Loucy (cell line): ENCODE measurements at regions not wholly inside any gene's neighbourhood (a gene's known extent, or its start where the extent isn't known, plus 50 kb on each side); places are given as distances from the start of the nearest gene placed in this dataset.

ENCODE experiments used
- H2AFZ ChIP-seq: fragments of 200-600 bp; sonication (generic); 2 replicates; pipeline ENCODE4 v1.6.0; 2016; ENCODE audit warnings: antibody characterized with exemption, mild to moderate bottlenecking, low read length, moderate library complexity
- H3F3A ChIP-seq: fragments of 200-600 bp; 2 replicates; pipeline ENCODE4 v1.6.0; 2016; ENCODE audit warnings: antibody characterized with exemption, low read depth, mild to moderate bottlenecking
- H3K27me3 ChIP-seq: fragments of 200-600 bp; sonication (generic); 2 replicates; pipeline ENCODE4 v1.6.1; 2014; ENCODE audit warnings: low read length, mild to moderate bottlenecking; ENCODE audit not compliant: insufficient read depth, poor library complexity, severe bottlenecking
- H3K36me3 ChIP-seq: fragments of 200-600 bp; sonication (generic); 2 replicates; pipeline ENCODE4 v1.6.1; 2016; ENCODE audit warnings: low read length; ENCODE audit not compliant: insufficient read depth
- H3K4me1 ChIP-seq: fragments of 200-600 bp; sonication (generic); 2 replicates; pipeline ENCODE4 v1.5.1; 2014; ENCODE audit warnings: low read length, mild to moderate bottlenecking; ENCODE audit not compliant: insufficient read depth, poor library complexity, severe bottlenecking
- H3K4me2 ChIP-seq: fragments of 200-600 bp; sonication (generic); 2 replicates; pipeline ENCODE4 v1.6.0; 2014; ENCODE audit warnings: antibody characterized with exemption, low read length, low read depth, mild to moderate bottlenecking; ENCODE audit not compliant: poor library complexity, severe bottlenecking
- H3K4me3 ChIP-seq: fragments of 200-600 bp; sonication (generic); 2 replicates; pipeline ENCODE4 v1.5.1; 2014; ENCODE audit warnings: low read length, mild to moderate bottlenecking, mixed read lengths; ENCODE audit not compliant: poor library complexity, severe bottlenecking
- H3K79me2 ChIP-seq: fragments of 200-600 bp; sonication (generic); 2 replicates; pipeline ENCODE4 v1.6.1; 2014; ENCODE audit warnings: low read length; ENCODE audit not compliant: insufficient read depth
- H3K9ac ChIP-seq: fragments of 200-600 bp; sonication (generic); 2 replicates; pipeline ENCODE4 v1.6.0; 2014; ENCODE audit warnings: mild to moderate bottlenecking, low read depth, low read length, moderate library complexity; ENCODE audit not compliant: poor library complexity, severe bottlenecking
- H3K9me2 ChIP-seq: fragments of 200-600 bp; sonication (generic); replicated peaks from 2 replicates; pipeline ENCODE4 v1.6.1; 2016; ENCODE audit warnings: low read depth, low read length, mixed read lengths
- H3K9me3 ChIP-seq: fragments of 200-600 bp; sonication (generic); 2 replicates; pipeline ENCODE4 v1.6.1; 2014; ENCODE audit warnings: mild to moderate bottlenecking, antibody characterized with exemption, low read length, low read depth; ENCODE audit not compliant: insufficient read depth
- H4K20me1 ChIP-seq: fragments of 200-600 bp; sonication (generic); 2 replicates; pipeline ENCODE4 v1.6.0; 2014; ENCODE audit warnings: antibody characterized with exemption, low read length, mild to moderate bottlenecking; ENCODE audit not compliant: insufficient read depth, poor library complexity, severe bottlenecking
- CTCF ChIP-seq: fragments of 200-600 bp; sonication (generic); conservative IDR thresholded peaks from 2 replicates; pipeline ENCODE4 v1.5.1; 2014; ENCODE audit warnings: mild to moderate bottlenecking, antibody characterized with exemption, low read length
- EZH2phosphoT487 ChIP-seq: fragments of 200-600 bp; IDR thresholded peaks from 2 replicates; pipeline ENCODE4 v1.6.1; 2018; ENCODE audit warnings: antibody characterized with exemption, mild to moderate bottlenecking, moderate library complexity, borderline replicate concordance

- H3K9ac ChIP-seq: no peak overlapping the region
- TF ChIP-seq EZH2phosphoT487: no peak
- no peak for TF ChIP-seq CTCF
- no peak overlapping the region for H2AFZ ChIP-seq
- H3K36me3 ChIP-seq: no peaks in the 10 kb centered on the region
- H4K20me1 ChIP-seq: no peaks in the 10 kb centered on the region
- H3K4me3 ChIP-seq: no peak overlapping the region
- H3K4me1 ChIP-seq: no peaks in the 10 kb centered on the region
- H3K4me2 ChIP-seq: no peak overlapping the region
- no peaks in the 10 kb centered on the region for H3K27me3 ChIP-seq
- H3K9me3 ChIP-seq: peaks cover 17% of the 10 kb centered on the region; the same call in 1 of the 2 replicates
- no peaks in the 10 kb centered on the region for H3F3A ChIP-seq
- no peaks in the 10 kb centered on the region for H3K79me2 ChIP-seq
- H3K9me2 ChIP-seq: no peaks in the 10 kb centered on the region
Measured at GRCh38 chr7:425794-426188, 93.9 kb downstream of the PDGFA start.

DNA sequence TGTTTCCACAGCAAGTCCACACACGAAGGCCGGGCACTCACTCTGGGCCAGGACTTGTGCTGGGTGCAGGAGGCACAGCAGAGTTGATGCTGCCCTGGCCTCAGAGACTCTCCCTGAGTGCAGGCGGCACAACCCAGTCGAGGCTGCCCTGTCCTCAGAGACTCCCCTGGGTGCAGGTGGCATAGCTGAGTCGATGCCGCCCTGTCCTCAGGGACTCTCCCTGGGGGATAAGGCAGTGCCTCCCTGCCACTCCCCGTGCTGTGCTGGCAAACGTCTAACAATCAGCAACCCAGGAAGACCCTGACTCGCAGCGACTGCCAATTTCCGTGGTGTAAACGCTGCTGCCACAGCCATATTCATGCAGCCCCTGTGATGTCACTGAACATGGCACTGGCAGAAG, 93.1 kb downstream of the PDGFA start:
- peaks cover 21% of the 10 kb centered on the region; the same call in 1 of the 2 replicates for H3K9me3 ChIP-seq
- H3F3A ChIP-seq: no peaks in the 10 kb centered on the region
- no peaks in the 10 kb centered on the region for H3K79me2 ChIP-seq
- H2AFZ ChIP-seq: no peak overlapping the region
- no peaks in the 10 kb centered on the region for H3K27me3 ChIP-seq
- H3K9me2 ChIP-seq: no peaks in the 10 kb centered on the region
- H3K4me3 ChIP-seq: no peak overlapping the region
- H3K36me3 ChIP-seq: no peaks in the 10 kb centered on the region
- H3K9ac ChIP-seq: no peak overlapping the region
- H3K4me1 ChIP-seq: no peaks in the 10 kb centered on the region
- H3K4me2 ChIP-seq: no peak overlapping the region
- no peaks in the 10 kb centered on the region for H4K20me1 ChIP-seq
- TF ChIP-seq CTCF (no peak), EZH2phosphoT487 (no peak)

DNA sequence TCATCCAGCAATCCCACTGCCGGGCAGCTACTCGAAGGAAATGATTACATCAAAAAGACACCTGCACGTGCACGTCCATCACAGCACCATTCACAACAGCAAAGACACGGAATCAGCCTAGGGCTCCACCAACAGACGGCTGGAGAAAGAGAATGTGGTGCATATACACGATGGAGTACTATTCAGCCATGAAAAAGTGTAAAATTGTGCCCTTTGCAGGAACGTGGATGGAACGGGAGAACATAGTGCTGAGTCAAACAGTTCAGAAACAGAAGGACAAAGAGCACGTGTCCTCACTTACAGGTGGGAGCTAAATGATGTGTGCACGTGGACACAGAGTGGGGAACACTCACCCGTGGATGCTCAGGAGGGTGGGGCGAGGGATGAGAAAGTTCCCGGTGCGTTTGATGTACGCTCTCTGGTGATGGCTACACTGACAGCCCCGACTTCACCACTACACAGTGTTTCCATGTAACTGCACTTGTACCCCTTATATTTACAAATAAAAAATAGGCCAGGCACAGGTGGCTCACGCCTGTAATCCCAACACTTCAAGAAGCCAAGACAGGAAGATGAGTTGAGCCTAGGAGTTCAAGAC, 92.0 kb downstream of the PDGFA start:
- no peaks in the 10 kb centered on the region for H3F3A ChIP-seq
- no peak overlapping the region for H3K4me2 ChIP-seq
- H3K9me3 ChIP-seq: peaks cover 17% of the 10 kb centered on the region; the same call in 1 of the 2 replicates
- H3K27me3 ChIP-seq: no peaks in the 10 kb centered on the region
- H2AFZ ChIP-seq: no peak overlapping the region
- no peak overlapping the region for H3K9ac ChIP-seq
- H3K79me2 ChIP-seq: no peaks in the 10 kb centered on the region
- H3K9me2 ChIP-seq: no peaks in the 10 kb centered on the region
- no peak for TF ChIP-seq EZH2phosphoT487
- TF ChIP-seq CTCF: no peak
- H4K20me1 ChIP-seq: no peaks in the 10 kb centered on the region
- no peak overlapping the region for H3K4me3 ChIP-seq
- H3K4me1 ChIP-seq: no peaks in the 10 kb centered on the region
- H3K36me3 ChIP-seq: no peaks in the 10 kb centered on the region
